ENCODE measurements at regions not wholly inside any gene's neighbourhood (a gene's known extent, or its start where the extent isn't known, plus 50 kb on each side); places are given as distances from the start of the nearest gene placed in this dataset.
A peak's percentile ranks its signal among the peaks of the same experiment; 100 is the strongest.

- H3K9ac ChIP-seq (ENCODE audit: low read length): no peak overlapping the region
- FAIRE-seq (peak; percentile 99), DNase-seq (ENCODE audit: low read depth) (peak; percentile 4)
- no peaks in the 10 kb centered on the region for H3K9me3 Mint-ChIP-seq (ENCODE audit: unreplicated experiment)
- H3K27ac ChIP-seq (ENCODE audit: low read depth, low read length): no peak overlapping the region
- no peaks in the 10 kb centered on the region for H3K36me3 Mint-ChIP-seq (ENCODE audit: low read depth, unreplicated experiment)
- TF ChIP-seq, protein P1, sequence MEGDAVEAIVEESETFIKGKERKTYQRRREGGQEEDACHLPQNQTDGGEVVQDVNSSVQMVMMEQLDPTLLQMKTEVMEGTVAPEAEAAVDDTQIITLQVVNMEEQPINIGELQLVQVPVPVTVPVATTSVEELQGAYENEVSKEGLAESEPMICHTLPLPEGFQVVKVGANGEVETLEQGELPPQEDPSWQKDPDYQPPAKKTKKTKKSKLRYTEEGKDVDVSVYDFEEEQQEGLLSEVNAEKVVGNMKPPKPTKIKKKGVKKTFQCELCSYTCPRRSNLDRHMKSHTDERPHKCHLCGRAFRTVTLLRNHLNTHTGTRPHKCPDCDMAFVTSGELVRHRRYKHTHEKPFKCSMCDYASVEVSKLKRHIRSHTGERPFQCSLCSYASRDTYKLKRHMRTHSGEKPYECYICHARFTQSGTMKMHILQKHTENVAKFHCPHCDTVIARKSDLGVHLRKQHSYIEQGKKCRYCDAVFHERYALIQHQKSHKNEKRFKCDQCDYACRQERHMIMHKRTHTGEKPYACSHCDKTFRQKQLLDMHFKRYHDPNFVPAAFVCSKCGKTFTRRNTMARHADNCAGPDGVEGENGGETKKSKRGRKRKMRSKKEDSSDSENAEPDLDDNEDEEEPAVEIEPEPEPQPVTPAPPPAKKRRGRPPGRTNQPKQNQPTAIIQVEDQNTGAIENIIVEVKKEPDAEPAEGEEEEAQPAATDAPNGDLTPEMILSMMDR (IDR thresholded peaks at IDR 0.05; ENCODE audit: insufficient read depth, low read depth, low read length): no peak
- TF ChIP-seq EZH2 (IDR thresholded peaks at IDR 0.05; ENCODE audit: insufficient read depth, low read length): no peak
- no peak overlapping the region for H2AFZ ChIP-seq (ENCODE audit: low read depth, low read length)
- H3K27me3 Mint-ChIP-seq (ENCODE audit: low read depth, unreplicated experiment): no peaks in the 10 kb centered on the region
- H3K4me2 ChIP-seq (ENCODE audit: low read length): peak overlapping the region; percentile 19
- no peaks in the 10 kb centered on the region for H3K36me3 ChIP-seq (ENCODE audit: insufficient read depth, low read length)
- H3K4me1 Mint-ChIP-seq (ENCODE audit: low read depth, unreplicated experiment): no peaks in the 10 kb centered on the region
- H3K4me3 ChIP-seq (ENCODE audit: insufficient read depth, low read depth, low read length): no peak overlapping the region
- no peaks in the 10 kb centered on the region for H3K9me3 ChIP-seq (ENCODE audit: insufficient read depth, low read depth, low read length)
- no peaks in the 10 kb centered on the region for H4K20me1 ChIP-seq (ENCODE audit: insufficient read depth, low read length)
- H3K4me3 Mint-ChIP-seq (ENCODE audit: unreplicated experiment): no peak overlapping the region
- H3K79me2 ChIP-seq (ENCODE audit: insufficient read depth, low read length): no peaks in the 10 kb centered on the region
- no peak overlapping the region for H3K27ac Mint-ChIP-seq (ENCODE audit: unreplicated experiment)
- peaks cover 4% of the 10 kb centered on the region for H3K4me1 ChIP-seq (ENCODE audit: insufficient read depth, low read length)
- H3K27me3 ChIP-seq (ENCODE audit: insufficient read depth, low read length): no peaks in the 10 kb centered on the region
Observed at GRCh38 chrX:23478056-23478455, 143.4 kb downstream of the PTCHD1 start.

DNA sequence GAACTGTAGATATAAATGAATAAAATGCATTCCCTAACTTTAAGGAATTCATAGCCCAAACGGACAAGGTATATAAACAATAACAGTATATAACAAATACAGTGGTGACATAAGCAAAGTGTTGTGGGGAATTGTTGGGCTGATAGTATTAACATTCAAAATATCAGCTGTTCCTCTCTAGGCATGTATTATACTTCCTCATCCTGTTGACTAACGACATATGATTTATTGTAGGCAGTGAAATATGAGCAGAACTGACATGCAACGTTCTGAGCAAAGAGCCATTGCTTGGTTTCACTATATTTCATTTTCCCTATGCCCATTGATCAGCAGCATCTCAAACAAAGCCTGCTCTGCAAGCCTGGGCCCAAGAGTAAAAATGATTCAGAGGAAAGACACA lies 143.9 kb downstream of the PTCHD1 start:
- Histone ChIP-seq H2AFZ (ENCODE audit: low read depth, low read length) (no peak overlapping the region), H3K4me1 (ENCODE audit: insufficient read depth, low read length) (peaks cover 4% of the 10 kb centered on the region), H3K4me2 (ENCODE audit: low read length) (no peak overlapping the region), H3K4me3 (ENCODE audit: insufficient read depth, low read depth, low read length) (no peak overlapping the region), H3K27ac (ENCODE audit: low read depth, low read length) (no peak overlapping the region), H3K27me3 (ENCODE audit: insufficient read depth, low read length) (no peaks in the 10 kb centered on the region), H4K20me1 (ENCODE audit: insufficient read depth, low read length) (no peaks in the 10 kb centered on the region), H3K9me3 (ENCODE audit: insufficient read depth, low read depth, low read length) (no peaks in the 10 kb centered on the region), H3K79me2 (ENCODE audit: insufficient read depth, low read length) (no peaks in the 10 kb centered on the region), H3K36me3 (ENCODE audit: insufficient read depth, low read length) (no peaks in the 10 kb centered on the region), H3K9ac (ENCODE audit: low read length) (no peak overlapping the region)
- no peaks in the 10 kb centered on the region for H3K27me3 Mint-ChIP-seq (ENCODE audit: low read depth, unreplicated experiment)
- TF ChIP-seq, protein P1 (IDR thresholded peaks at IDR 0.05; ENCODE audit: insufficient read depth, low read depth, low read length): no peak
- no peak for TF ChIP-seq EZH2 (IDR thresholded peaks at IDR 0.05; ENCODE audit: insufficient read depth, low read length)
- no peaks in the 10 kb centered on the region for H3K36me3 Mint-ChIP-seq (ENCODE audit: low read depth, unreplicated experiment)
- no peak overlapping the region for H3K4me3 Mint-ChIP-seq (ENCODE audit: unreplicated experiment)
- no peak overlapping the region for H3K27ac Mint-ChIP-seq (ENCODE audit: unreplicated experiment)
- H3K9me3 Mint-ChIP-seq (ENCODE audit: unreplicated experiment): no peaks in the 10 kb centered on the region
- H3K4me1 Mint-ChIP-seq (ENCODE audit: low read depth, unreplicated experiment): no peaks in the 10 kb centered on the region
- DNase-seq (ENCODE audit: low read depth) (no peak), FAIRE-seq (peak; percentile 26)

GRCh38 chrX:23482561-23482960 lies 147.9 kb downstream of the PTCHD1 start:
- Mint-ChIP-seq H3K4me3 (ENCODE audit: unreplicated experiment) (no peak overlapping the region), H3K4me1 (ENCODE audit: low read depth, unreplicated experiment) (no peaks in the 10 kb centered on the region), H3K9me3 (ENCODE audit: unreplicated experiment) (no peaks in the 10 kb centered on the region), H3K27ac (ENCODE audit: unreplicated experiment) (no peak overlapping the region), H3K27me3 (ENCODE audit: low read depth, unreplicated experiment) (no peaks in the 10 kb centered on the region), H3K36me3 (ENCODE audit: low read depth, unreplicated experiment) (no peaks in the 10 kb centered on the region)
- Histone ChIP-seq H3K36me3 (ENCODE audit: insufficient read depth, low read length) (no peaks in the 10 kb centered on the region), H3K79me2 (ENCODE audit: insufficient read depth, low read length) (no peaks in the 10 kb centered on the region), H3K4me2 (ENCODE audit: low read length) (no peak overlapping the region), H2AFZ (ENCODE audit: low read depth, low read length) (no peak overlapping the region), H3K9me3 (ENCODE audit: insufficient read depth, low read depth, low read length) (no peaks in the 10 kb centered on the region), H3K4me1 (ENCODE audit: insufficient read depth, low read length) (peaks cover 4% of the 10 kb centered on the region), H4K20me1 (ENCODE audit: insufficient read depth, low read length) (no peaks in the 10 kb centered on the region), H3K27ac (ENCODE audit: low read depth, low read length) (no peak overlapping the region), H3K4me3 (ENCODE audit: insufficient read depth, low read depth, low read length) (no peak overlapping the region), H3K27me3 (ENCODE audit: insufficient read depth, low read length) (no peaks in the 10 kb centered on the region), H3K9ac (ENCODE audit: low read length) (no peak overlapping the region)
- TF ChIP-seq EZH2 (IDR thresholded peaks at IDR 0.05; ENCODE audit: insufficient read depth, low read length): no peak
- TF ChIP-seq, protein P1 (IDR thresholded peaks at IDR 0.05; ENCODE audit: insufficient read depth, low read depth, low read length): no peak
- no peak for DNase-seq (ENCODE audit: low read depth)
- FAIRE-seq: no peak

Data from astrocyte (in vitro differentiated cells and primary cell).